Caco-2 (cell line): ENCODE measurements at regions not wholly inside any gene's neighbourhood (a gene's known extent, or its start where the extent isn't known, plus 50 kb on each side); places are given as distances from the start of the nearest gene placed in this dataset.

Experiments used
- BruUV-seq: library from RNA; stranded (reverse); fragments of 400-500 nt; replicated peaks from 2 replicates; lab custom pipeline; 2021; lab: Mats Ljungman, UMichigan
- CTCF ChIA-PET: fragments of 300-600 bp; sonication (Branson Sonifier 250); formaldehyde crosslinking; loops from one replicate; lab custom pipeline; 2022; ENCODE audit warnings: antibody characterized with exemption; lab: Charles Lee
- POLR2A ChIA-PET: fragments of 300-600 bp; sonication (Branson Sonifier 250); formaldehyde crosslinking; loops from one replicate; lab custom pipeline; 2022; ENCODE audit warnings: antibody characterized with exemption; lab: Charles Lee
- DNase-seq, 2 experiments: peaks; one replicate each; pipeline versions ENCODE4 v3.0.0 to v3.0.0-alpha.2; 2020 to 2022
- H3K27me3 ChIP-seq: replicated peaks from 2 replicates; pipeline ENCODE4 v1.6.0; 2011; ENCODE audit warnings: low read length; ENCODE audit not compliant: control insufficient read depth, insufficient read depth
- H3K36me3 ChIP-seq: 2 replicates; pipeline ENCODE4 v1.5.1; 2011; ENCODE audit warnings: low read length; ENCODE audit not compliant: control insufficient read depth, insufficient read depth
- H3K4me1 ChIP-seq: fragments of 250-450 bp; sonication (Bioruptor Pico); 2 replicates; pipeline ENCODE4 v1.5.1; 2020; ENCODE audit warnings: mild to moderate bottlenecking
- H3K4me3 ChIP-seq: 2 replicates; pipeline ENCODE4 v1.5.1; 2011; ENCODE audit warnings: low read depth, mild to moderate bottlenecking, control low read depth, low read length
- H3K9me3 ChIP-seq: fragments of 250-450 bp; sonication (Bioruptor Pico); 2 replicates; pipeline ENCODE4 v1.5.1; 2020; ENCODE audit warnings: mild to moderate bottlenecking, moderate library complexity
- H3K27ac Mint-ChIP-seq: one replicate; pipeline ENCODE4 v1.8.0; 2022; ENCODE audit warnings: mixed read lengths; ENCODE audit not compliant: unreplicated experiment
- H3K27me3 Mint-ChIP-seq: one replicate; pipeline ENCODE4 v1.8.0; 2022; ENCODE audit warnings: mixed read lengths; ENCODE audit not compliant: insufficient read depth, unreplicated experiment
- H3K36me3 Mint-ChIP-seq: one replicate; pipeline ENCODE4 v1.8.0; 2022; ENCODE audit warnings: mild to moderate bottlenecking, mixed read lengths; ENCODE audit not compliant: insufficient read depth, unreplicated experiment
- H3K4me1 Mint-ChIP-seq: one replicate; pipeline ENCODE4 v1.8.0; 2022; ENCODE audit warnings: low read depth, mixed read lengths; ENCODE audit not compliant: unreplicated experiment
- H3K4me3 Mint-ChIP-seq: one replicate; pipeline ENCODE4 v1.8.0; 2022; ENCODE audit warnings: mild to moderate bottlenecking, moderate library complexity, mixed read lengths; ENCODE audit not compliant: unreplicated experiment
- H3K9me3 Mint-ChIP-seq: one replicate; pipeline ENCODE4 v1.8.0; 2022; ENCODE audit warnings: mixed read lengths; ENCODE audit not compliant: unreplicated experiment
- intact Hi-C: fragments of 100-400 bp; cut with micrococcal nuclease; formaldehyde crosslinking; loops from one replicate; pipeline ENCODE4 v1.10.0; 2022; ENCODE audit not compliant: unreplicated experiment
- TF ChIP-seq, protein P1 (sequence below), 2 experiments: fragments of 200-600 bp in 1 of 2; IDR thresholded peaks; 1 replicate in 1 of 2; 2 replicates in 1 of 2; pipeline versions ENCODE4 v1.5.1 to v1.8.0; 2011 to 2022; ENCODE audit warnings: antibody characterized with exemption in 1 of 2, control low read depth in 1 of 2, inconsistent platforms in 1 of 2, low read depth in 1 of 2, low read length in 1 of 2, mild to moderate bottlenecking in 1 of 2, moderate library complexity in 1 of 2; ENCODE audit not compliant: insufficient read depth in 1 of 2, severe bottlenecking in 1 of 2, unreplicated experiment in 1 of 2

DNA sequence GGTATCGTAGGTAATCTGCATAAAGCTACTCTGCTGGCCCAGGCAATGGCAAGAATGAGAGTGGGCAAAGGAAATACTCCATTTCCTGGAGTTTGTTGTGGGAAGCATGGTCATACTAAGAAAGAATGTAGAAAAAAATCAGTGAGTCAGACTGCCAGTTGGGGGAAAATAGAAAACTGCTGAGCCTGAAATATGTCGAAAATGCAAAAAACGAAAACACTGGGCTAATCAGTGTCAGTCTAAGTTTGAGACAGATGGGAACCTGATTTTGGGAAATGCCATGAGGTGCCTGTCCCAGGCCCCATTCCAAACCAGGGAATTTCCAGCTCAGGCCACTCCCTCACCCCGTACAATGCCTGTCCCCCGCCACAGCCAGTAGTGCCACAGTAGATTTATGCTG lies 150.0 kb downstream of the ZNF33B start:
- Mint-ChIP-seq H3K9me3 (no peaks in the 10 kb centered on the region), H3K36me3 (no peaks in the 10 kb centered on the region), H3K4me3 (no peak overlapping the region), H3K27ac (no peak overlapping the region), H3K4me1 (no peaks in the 10 kb centered on the region), H3K27me3 (peaks cover 6% of the 10 kb centered on the region)
- no peaks in the 10 kb centered on the region for H3K36me3 ChIP-seq
- H3K4me3 ChIP-seq: no peak overlapping the region
- no peak for DNase-seq
- TF ChIP-seq, protein P1, sequence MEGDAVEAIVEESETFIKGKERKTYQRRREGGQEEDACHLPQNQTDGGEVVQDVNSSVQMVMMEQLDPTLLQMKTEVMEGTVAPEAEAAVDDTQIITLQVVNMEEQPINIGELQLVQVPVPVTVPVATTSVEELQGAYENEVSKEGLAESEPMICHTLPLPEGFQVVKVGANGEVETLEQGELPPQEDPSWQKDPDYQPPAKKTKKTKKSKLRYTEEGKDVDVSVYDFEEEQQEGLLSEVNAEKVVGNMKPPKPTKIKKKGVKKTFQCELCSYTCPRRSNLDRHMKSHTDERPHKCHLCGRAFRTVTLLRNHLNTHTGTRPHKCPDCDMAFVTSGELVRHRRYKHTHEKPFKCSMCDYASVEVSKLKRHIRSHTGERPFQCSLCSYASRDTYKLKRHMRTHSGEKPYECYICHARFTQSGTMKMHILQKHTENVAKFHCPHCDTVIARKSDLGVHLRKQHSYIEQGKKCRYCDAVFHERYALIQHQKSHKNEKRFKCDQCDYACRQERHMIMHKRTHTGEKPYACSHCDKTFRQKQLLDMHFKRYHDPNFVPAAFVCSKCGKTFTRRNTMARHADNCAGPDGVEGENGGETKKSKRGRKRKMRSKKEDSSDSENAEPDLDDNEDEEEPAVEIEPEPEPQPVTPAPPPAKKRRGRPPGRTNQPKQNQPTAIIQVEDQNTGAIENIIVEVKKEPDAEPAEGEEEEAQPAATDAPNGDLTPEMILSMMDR (IDR thresholded peaks at IDR 0.05; ENCODE audit: insufficient read depth in 1 of 2, low read depth in 1 of 2, low read length in 1 of 2, severe bottlenecking in 1 of 2, unreplicated experiment in 1 of 2): no peak
- no peaks in the 10 kb centered on the region for H3K4me1 ChIP-seq
- BruUV-seq: no TSS peak
- no peaks in the 10 kb centered on the region for H3K9me3 ChIP-seq
- ChIA-PET POLR2A (no interaction called here), CTCF (no interaction called here)
- intact Hi-C loops: no loop called here
- no peaks in the 10 kb centered on the region for H3K27me3 ChIP-seq

DNA sequence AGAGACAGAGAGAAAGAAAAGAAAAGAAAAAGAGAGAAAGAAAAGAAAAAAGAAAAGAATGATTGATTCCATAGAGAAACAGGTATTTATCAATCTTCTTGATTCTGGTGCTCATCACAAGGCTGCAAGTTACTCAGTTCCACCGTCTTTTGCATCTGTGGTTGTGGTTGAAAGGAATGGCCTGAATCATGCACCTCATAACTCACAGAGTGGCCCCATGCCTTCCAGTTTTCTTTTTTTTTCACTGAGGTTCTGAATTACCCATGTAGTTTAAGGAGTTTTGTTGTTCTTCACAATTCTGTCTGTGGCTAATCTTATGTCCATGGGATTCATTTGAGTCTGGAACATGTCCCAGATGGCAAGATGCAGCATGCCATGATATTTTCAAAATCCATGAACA lies 156.0 kb downstream of the ZNF33B start:
- intact Hi-C loops: no loop called here

DNA sequence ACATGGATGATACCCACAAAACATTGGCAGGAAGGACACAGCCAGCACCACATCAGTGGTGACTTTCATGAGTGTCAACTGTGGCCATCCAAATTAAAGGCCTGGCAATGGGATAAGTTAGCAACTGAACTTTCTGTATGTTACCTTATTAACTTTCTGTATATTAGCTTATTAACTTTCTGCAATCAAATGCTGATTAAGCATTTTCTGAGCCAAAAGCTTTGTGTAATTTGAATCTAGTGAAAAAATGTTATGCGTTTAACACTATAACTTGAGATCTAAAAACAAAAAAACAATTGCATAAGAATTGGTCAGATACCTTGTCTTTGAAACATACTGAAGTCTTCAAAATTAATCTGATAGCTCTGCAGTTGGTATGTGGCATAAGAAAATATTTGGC lies 159.3 kb downstream of the ZNF33B start:
- H3K27me3 ChIP-seq: no peaks in the 10 kb centered on the region
- no peaks in the 10 kb centered on the region for H3K36me3 ChIP-seq
- no peaks in the 10 kb centered on the region for H3K9me3 Mint-ChIP-seq
- peaks cover 7% of the 10 kb centered on the region; the same call in 1 of the 2 replicates for H3K9me3 ChIP-seq
- intact Hi-C loops: no loop called here
- ChIA-PET POLR2A (no interaction called here), CTCF (no interaction called here)
- DNase-seq: no peak
- H3K4me3 ChIP-seq: no peak overlapping the region
- H3K4me3 Mint-ChIP-seq: no peak overlapping the region
- no TSS peak for BruUV-seq
- H3K4me1 ChIP-seq: no peaks in the 10 kb centered on the region
- H3K27me3 Mint-ChIP-seq: peaks cover 7% of the 10 kb centered on the region
- no peak overlapping the region for H3K27ac Mint-ChIP-seq
- no peaks in the 10 kb centered on the region for H3K4me1 Mint-ChIP-seq
- TF ChIP-seq, protein P1 (IDR thresholded peaks at IDR 0.05; ENCODE audit: insufficient read depth in 1 of 2, low read depth in 1 of 2, low read length in 1 of 2, severe bottlenecking in 1 of 2, unreplicated experiment in 1 of 2): no peak
- H3K36me3 Mint-ChIP-seq: no peaks in the 10 kb centered on the region

More for the DNA sequence above, 156.0 kb downstream of the ZNF33B start:
- H3K4me3 Mint-ChIP-seq: no peak overlapping the region
- no peaks in the 10 kb centered on the region for H3K4me1 Mint-ChIP-seq
- Histone ChIP-seq H3K27me3 (no peaks in the 10 kb centered on the region), H3K4me1 (no peaks in the 10 kb centered on the region), H3K4me3 (no peak overlapping the region), H3K9me3 (peaks cover 5% of the 10 kb centered on the region; the same call in 1 of the 2 replicates), H3K36me3 (no peaks in the 10 kb centered on the region)
- TF ChIP-seq, protein P1 (IDR thresholded peaks at IDR 0.05; ENCODE audit: insufficient read depth in 1 of 2, low read depth in 1 of 2, low read length in 1 of 2, severe bottlenecking in 1 of 2, unreplicated experiment in 1 of 2): no peak
- ChIA-PET CTCF (no interaction called here), POLR2A (no interaction called here)
- H3K27ac Mint-ChIP-seq: no peak overlapping the region
- BruUV-seq: no TSS peak
- H3K9me3 Mint-ChIP-seq: no peaks in the 10 kb centered on the region
- DNase-seq: no peak
- no peaks in the 10 kb centered on the region for H3K36me3 Mint-ChIP-seq
- H3K27me3 Mint-ChIP-seq: peaks cover 9% of the 10 kb centered on the region
